ENCODE measurements at regions not wholly inside any gene's neighbourhood (a gene's known extent, or its start where the extent isn't known, plus 50 kb on each side); places are given as distances from the start of the nearest gene placed in this dataset.
"Not testable (repeated sequence)": the region's sequence is repeated elsewhere in the genome, so short reads cannot be mapped to it uniquely, and the experiment has no call there.

DNA sequence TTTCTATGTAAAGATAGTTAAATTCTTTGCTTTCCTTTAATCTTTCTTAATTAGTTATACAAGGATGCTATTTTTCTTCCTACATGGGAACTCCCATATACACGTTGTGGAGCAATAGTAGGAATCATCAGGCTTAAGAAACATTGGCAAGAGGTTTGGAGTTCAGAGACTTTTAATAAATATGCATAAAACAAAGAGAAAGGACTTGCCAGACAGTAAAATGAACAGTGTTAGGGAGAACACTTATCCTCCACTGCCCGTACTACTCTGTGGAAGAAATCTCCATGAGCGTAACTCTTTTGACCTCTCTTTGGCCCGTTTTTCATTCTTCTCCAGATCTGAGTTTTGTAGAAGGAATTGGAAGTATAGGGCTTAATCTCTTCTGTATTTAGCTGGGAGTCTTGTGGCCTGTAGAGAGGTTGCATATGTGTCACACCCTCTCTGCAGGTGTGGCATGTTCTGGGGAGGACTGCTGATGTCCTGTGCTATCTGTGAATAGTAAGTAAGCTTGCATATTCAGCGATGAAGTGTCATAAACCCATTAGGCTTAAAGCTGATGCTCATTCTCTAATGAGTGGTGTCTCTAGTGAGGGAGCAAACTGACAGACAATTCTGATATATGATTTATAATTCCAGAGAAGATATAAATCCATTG lies 455.4 kb upstream of the FAR2 start:
- no peak for DNase-seq

DNA sequence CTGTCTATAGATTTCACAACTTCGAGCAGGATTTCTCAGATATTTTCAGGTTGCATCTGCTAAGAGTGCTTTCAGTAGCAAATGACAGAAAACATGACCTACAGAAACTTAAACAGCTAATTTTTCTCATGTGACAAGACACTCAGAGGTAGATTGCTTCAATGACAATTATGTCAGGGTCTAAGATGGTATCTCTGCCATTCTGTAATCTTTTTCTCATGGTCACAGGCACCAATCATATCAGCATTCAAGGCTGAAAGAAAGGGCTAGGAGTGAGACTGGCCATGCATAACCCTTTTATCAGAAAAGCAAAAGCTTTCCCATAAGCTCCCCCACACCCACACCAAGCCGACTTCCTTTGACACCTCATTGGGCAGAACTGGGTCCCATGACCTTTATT lies 450.5 kb upstream of the FAR2 start:
- no peak for DNase-seq

DNA sequence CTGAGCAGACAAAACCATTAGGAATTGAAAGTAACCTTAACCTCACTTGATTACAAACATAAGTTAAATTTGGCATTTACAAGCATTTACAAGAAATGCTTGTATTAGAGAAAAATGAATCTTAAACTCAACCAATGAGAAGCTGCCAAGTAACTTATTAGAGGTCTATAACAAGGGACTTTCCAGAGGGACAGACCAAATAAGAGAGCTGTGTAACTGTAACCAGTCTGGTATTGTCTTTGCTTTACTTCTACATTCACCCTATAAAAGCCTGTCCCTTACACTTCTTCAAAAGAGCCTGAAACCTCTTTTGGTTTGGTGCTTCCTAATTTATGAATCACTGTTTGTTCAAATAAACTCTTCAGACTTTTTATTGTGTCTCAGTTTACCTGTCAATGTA lies 450.0 kb upstream of the FAR2 start:
- DNase-seq, result no peak

DNA sequence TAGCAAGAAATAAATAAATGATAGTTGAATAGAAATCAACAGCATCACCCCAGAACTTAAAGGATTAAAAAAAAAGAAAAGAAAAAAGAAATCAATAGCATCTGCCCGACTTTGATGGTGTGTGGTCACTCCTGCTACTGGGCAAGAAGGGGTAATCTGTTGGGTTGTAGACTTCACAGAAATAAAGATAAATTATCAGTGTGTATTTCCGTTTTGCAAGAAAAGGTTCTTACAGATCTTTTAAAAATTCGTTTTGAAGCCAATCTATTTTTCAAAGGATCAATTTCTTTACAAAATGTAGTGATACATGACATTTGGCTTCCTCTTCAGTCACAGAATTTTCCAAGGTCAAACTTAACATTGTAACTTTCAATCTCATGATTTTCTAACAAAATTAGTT lies 448.9 kb upstream of the FAR2 start:
- no peak for DNase-seq

DNA sequence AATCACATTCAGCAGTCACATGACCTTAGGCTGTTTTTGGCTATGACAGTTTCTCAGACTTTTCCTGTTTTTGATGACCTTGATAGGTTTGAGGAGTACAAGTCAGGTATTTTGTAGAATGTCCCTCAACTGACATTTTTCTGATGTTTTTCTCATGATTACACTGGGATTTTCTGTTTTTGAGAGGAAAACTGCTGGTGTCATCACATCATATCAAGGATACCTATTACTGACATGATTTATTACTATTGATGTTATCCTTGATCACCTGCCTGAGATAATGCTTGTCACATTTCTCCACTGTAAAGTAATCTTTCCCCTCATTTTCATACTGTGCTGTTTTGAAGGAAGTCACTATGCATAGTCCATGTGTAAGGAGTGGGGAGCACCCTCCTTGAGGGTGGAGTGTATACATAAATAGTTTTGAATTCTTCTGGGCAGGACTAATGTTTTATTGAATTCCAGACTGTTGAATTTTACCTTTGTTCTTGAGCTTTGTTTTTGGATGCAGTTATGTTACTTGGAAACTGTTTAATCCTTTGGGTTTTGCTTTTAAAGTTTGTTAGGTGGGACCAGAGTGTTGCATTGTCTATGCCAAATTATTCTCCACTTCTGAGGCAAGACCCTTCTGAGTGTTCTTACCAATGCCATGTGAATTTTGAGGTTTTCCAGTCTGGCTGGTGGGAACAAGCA lies 444.5 kb upstream of the FAR2 start:
- no peak for DNase-seq

DNA sequence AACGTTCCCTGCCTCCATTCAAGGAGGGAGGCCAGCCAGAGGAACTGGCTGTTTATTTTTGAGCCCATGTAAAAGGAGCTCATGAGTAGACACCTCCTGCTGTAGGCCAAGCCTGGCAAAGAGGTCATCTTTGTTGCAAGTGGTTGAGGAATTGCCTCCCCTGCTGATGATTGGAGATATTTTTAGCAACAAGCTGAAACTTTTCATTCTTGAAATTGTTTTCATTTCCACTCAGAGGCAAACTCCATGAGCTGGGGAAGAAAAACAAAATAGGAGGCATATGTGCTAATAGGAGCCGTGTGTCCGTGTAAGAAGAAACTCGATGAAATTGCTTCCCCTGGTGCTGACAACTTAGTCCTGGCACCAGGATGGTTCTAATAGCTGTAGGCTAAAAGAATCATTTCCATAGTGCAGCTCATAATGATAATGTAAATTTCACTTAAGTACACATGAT lies 440.1 kb upstream of the FAR2 start:
- no peak for DNase-seq

DNA sequence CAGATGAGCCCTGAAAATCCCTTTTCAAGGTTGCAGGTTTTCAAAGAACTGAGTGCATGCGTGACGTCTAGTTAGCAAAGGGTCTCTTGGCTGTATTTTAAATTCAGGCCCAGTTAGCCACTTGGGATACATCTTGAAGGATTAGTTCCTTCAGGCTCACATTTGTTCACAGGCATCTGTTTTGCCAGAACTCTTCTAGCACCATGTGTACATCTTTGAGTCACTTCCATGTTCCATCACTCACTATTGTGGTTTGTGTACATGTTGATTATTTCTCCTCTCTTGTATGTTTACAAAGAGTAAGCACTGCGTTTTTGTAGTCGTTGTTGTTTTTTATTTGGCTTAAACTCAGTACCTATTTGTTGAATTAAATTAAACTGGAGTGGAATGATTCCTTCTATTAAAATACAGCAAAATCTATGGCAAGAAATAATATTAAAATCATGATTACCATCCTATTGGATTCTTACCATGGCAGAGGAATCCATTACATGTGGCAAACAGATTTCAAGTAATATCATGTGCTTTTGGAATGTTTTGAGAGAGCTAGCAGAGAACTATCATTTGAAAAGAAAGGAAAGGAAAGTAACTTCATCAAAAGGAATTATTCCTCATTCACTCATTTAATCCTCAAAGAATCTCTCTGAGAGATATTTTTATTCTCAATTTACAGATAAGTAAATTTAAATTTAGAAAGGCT lies 438.9 kb upstream of the FAR2 start:
- DNase-seq, result no peak

DNA sequence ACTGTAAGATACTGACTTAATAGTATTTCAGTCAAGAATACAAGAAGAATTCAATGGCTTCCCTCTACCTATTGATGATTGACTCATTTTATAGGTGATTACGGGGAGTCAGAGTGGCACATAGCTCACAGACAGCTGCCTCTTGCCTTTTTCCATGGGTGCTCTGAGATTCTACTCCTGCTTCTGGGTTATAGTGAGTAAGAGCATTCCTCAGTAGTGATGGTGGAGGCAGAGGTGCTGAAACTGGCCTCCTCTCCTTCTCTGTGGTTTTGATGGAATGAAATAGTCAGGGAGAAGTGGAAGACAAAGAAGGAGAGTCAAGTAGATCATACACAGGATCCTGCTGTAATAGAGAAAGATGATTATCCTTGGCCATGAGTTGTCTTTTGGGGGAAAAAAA lies 438.2 kb upstream of the FAR2 start:
- no peak for DNase-seq

DNA sequence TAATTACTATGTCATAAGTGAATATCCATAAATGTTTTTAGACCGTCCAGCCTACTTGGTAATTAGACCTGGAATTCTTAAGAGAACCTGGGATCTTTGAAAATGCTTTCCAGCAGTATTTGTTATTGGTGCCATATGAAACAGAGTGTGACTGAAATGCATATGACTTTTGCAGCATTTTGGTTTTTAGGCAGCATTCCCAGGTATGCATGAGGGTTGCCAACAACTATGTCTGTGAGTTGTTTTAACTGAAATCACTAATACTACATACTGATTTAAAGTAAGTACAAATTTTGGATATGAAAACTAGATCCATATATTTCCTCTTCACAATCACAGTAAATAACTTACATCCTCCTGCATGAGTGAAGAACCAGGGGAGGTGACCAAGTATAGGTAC lies 437.7 kb upstream of the FAR2 start:
- no peak for DNase-seq

DNA sequence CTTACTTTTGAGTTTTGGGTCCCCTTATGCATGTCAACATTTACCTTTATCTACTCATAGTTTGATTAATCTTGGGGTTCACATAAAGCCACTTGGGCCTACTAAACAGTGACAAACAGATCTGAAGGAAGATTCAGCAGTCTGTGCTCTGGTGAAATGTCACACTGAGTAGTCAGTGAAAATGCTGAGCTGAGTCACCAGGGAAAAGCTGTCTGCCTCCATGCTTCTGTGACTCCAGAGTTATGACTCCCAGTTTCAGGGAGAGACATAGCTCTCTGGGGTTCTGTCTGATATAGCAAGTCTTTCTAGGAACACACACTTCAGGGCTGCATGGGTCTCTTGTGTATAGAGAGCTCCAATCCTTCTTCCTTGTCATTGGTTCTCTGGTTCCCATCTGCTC lies 406.3 kb upstream of the FAR2 start:
- DNase-seq, result no peak

DNA sequence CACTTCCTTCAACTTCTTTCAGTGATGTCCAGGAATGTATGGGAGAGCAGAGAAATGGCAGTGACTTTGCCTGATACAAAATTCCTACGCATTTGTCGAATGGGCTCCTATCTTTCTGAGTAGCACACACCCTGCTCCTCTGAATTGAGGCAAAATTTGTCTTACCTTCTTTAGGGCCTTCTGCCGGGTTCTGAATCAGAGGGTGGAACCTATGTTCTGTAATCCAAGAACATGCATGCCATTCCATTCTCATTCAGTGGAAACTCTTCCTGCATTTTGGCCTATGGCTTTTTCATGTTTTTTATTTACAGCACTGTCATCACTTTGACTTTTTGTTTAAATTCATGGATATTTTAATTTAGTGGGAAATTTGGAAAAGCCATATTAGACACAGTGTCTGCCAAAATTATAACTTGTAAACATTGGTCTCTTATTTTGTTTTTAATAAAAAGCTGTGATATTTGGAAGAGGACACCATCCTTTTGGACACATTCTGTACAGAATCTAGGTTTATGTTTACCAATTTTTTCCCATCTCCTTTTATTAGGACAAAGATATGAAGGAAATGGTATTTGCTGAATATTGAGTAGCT lies 402.2 kb upstream of the FAR2 start:
- DNase-seq, result no peak

DNA sequence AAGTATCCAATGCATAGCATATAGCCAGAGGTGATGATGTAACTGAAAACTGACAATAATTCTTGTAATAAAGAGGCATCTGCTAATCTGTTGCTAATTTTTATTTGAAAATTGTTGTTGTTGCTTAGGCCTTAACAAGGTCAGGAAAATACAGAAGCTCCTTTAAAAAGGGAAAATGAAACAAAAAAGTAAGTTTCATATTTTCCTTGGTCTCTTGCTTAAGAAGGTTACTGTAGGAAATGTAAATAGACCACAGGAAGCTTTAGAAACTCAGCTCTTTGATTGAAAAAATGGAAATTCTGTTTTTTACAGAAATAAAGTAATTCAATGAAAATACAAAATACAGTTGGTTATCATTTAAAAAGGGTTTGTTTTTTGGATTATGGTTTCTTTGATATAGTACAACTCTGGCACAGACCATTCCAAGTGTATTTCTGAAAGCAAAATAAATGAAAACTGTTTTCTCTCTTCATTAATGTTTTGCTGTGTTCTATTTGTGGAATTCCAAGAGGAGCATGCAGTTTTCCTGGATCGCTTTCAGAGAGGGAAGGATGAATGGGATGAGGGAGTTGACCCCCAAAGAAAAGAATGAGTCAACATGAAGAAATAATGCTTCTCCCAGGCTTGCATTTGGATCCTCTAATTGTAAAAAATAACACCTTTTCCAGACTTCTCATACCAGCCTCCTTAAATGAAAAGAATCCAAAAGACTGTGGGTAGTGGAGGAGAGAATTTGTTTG lies 398.0 kb upstream of the FAR2 start:
- DNase-seq, result no peak

DNA sequence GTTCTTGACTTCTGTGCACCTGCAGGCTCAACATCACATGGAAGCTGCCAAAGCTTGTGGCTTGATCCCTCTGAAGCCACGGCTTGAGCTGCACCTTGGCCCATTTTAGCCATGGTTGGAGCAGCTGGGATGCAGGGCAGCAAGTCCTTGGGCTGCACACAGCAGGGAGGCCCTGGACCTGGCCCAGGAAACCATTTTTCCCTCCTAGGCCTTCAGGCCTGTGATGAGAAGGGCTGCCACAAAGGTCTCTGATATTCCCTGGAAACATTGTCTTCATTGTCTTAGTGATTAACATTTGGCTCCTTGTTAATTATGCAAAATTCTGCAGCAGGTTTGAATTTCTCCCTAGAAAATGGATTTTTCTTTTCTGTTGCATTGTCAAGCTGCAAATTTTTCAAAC lies 394.1 kb upstream of the FAR2 start:
- DNase-seq, result no peak

DNA sequence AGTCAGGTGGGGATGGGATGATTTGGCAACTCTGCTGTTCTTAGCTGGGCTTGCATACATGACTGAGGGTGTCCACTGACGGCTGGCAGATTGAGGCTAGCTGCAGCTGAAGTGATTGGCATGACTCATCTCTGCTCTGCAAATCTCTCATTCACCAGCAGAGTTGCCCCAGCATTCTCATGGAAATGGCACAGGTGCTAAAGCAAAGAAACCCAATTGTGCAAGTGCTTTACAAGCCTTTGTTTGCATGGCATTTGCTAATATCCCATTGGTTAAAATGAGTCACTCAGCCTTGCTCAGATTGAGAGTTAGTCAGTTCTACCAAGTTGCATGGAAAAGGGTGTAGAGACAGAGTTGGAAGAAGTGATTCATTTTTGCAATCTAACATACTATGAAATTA lies 389.7 kb upstream of the FAR2 start:
- DNase-seq, result no peak

DNA sequence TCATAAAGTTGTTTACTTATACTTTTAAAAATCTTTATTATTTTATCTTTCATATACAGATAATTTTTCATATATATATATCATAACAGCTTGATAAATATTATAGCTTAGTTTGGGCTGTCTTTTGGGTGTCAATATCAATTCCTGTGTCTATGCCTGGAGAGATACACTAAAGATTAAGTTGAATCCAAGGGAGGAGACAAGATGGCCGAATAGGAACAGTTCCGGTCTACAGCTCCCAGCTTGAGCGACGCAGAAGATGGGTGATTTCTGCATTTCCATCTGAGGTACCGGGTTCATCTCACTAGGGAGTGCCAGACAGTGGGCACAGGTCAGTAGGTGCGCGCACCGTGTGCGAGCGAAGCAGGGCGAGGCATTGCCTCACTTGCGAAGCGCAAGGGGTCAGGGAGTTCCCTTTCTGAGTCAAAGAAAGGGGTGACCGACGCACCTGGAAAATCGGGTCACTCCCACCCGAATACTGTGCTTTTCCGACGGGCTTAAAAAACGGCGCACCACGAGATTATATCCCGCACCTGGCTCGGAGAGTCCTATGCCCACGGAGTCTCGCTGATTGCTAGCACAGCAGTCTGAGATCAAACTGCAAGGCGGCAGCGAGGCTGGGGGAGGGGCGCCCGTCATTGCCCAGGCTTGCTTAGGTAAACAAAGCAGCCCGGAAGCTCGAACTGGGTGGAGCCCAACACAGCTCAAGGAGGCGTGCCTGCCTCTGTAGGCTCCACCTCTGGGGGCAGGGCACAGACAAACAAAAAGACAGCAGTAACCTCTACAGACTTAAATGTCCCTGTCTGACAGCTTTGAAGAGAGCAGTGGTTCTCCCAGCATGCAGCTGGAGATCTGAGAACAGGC lies 388.8 kb upstream of the FAR2 start:
- DNase-seq, result not testable (repeated sequence)

DNA sequence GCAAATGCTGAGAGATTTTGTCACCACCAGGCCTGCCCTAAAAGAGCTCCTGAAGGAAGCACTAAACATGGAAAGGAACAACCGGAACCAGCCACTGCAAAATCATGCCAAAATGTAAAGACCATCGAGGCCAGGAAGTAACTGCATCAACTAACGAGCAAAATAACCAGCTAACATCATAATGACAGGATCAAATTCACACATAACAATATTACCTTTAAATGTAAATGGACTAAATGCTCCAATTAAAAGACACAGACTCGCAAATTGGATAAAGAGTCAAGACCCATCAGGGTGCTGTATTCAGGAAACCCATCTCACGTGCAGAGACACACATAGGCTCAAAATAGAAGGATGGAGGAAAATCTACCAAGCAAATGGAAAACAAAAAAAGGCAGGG lies 387.2 kb upstream of the FAR2 start:
- DNase-seq, result not testable (repeated sequence)

DNA sequence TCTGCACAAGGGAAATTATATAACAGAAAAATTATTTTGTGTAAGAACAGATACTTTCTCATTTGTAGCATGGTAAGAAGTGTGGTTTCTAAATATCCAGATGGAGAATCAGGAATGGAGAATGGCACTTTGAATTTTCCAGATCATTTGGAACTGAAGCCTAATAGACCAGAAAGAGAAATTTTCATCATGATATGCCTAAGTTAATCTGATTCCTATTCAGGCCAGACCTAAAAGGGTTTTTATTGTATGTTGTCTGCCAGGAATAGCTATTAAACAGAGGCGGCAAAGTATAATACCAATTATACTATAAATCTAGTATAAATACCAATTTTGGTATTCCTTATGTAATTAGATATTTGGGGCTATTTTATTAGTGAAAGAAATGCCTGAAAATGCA lies 382.7 kb upstream of the FAR2 start:
- DNase-seq, result no peak

DNA sequence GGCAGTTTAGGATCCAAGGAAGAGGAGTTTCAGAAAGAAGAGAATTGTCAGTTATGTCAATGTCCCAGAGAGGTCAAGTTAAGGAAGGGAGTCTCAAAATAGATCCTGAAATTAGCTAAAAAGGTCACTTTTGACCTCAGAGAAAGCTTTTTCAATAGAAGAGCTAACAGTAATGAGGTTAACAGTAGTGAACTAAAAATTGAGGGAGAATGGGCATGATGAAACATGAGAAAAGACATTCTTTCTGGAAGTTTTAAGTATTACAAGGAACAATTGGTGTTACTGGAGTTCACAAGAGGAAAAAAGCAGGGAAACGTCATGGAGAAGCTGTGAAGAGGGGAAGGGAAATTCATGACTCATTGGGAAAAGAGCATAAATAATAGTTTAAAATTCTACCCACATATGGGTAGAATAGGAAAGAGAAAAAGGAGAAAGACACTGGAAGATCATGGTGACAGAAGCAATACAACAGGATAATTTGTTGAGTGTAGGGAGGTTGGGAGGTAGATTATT lies 381.2 kb upstream of the FAR2 start:
- no peak for DNase-seq

DNA sequence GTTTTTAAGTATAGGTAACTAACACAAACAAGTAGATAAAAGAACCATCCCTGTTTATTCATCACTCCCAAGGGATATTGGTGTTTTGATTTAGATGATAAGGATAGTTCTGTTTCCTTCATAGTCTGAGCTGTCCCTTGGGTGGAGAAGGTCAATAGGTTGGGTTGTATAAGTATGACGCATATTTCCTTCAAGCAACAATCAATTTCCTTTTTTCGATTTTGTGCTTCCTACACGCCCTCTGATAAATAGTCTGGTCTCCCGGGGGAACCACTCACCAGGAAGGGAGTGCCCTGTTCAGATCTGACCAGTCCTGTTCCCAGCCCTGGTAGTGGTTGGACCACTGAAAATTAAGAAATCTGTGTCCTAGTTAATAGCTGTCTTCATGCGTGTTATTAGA lies 378.8 kb upstream of the FAR2 start:
- no peak for DNase-seq

DNA sequence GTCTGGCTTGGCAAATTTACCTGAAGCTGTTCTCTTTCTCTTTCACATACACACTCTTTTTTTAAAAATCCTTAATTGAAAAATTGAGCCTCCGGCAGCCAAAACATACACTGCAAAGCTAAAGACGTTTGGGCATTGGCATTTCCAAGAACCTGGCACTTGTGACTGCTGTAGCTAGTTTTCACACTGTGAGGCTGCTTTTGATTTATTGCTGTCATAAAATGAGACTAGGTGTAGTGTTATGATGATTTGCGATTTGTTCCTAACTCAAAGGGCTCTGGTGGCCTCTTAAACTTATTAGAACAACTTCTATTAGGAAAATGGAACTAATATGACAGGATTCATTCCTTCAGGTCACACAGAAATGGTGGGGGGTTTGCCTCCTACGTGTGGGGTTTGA lies 377.1 kb upstream of the FAR2 start:
- DNase-seq, result no peak

DNA sequence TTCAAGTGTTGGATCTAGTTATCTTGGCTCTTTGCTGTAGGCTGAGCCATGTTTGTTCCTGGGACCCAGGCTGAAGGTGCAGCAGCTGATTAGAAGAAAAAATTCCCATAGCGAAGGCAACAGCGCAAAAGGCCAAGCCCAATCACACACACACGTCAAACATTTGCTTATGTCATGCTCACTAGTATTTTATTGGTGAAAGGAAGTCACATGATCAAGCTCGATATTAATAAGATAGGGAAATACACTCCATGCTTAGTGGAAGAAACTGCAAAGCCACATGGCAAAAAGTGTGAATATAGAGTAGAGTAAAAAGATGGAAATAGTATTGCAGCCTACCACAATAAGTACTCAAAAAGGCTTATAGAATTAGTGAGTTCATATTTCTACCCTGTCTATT lies 373.5 kb upstream of the FAR2 start:
- no peak for DNase-seq

DNA sequence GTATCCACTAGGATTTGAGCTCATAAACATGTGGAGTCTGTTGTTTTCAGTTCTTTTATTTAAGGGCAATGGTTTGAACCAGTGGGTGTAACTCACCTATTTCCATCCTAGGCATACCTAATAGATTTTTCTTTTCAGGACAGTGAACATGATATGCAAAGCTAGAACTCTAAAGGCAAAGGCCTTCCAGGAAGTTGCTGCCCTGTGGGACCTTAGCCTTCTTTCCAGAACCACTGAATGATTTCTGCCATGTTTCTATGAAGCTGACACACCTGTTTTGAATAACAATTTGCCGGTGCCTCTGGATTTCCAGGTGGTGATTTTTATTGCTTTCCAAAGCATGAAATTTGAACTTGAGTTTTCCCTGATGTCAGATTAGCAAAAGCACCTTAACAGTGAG lies 372.9 kb upstream of the FAR2 start:
- no peak for DNase-seq

Data from NCI-H345 (cell line).